AG10803 (cell line): ENCODE measurements at regions not wholly inside any gene's neighbourhood (a gene's known extent, or its start where the extent isn't known, plus 50 kb on each side); places are given as distances from the start of the nearest gene placed in this dataset.

Source experiments
- DNase-seq: peaks from one replicate; pipeline ENCODE4 v3.0.0; 2010; ENCODE audit warnings: low read depth
- H3K4me3 ChIP-seq: 2 replicates; pipeline ENCODE4 v1.5.1; 2011; ENCODE audit warnings: mild to moderate bottlenecking, low read length, control low read depth
- TF ChIP-seq, protein P1 (sequence below): conservative IDR thresholded peaks from 2 replicates; pipeline ENCODE4 v1.5.1; 2011; ENCODE audit warnings: mild to moderate bottlenecking, low read length, control low read depth, inconsistent platforms

DNA sequence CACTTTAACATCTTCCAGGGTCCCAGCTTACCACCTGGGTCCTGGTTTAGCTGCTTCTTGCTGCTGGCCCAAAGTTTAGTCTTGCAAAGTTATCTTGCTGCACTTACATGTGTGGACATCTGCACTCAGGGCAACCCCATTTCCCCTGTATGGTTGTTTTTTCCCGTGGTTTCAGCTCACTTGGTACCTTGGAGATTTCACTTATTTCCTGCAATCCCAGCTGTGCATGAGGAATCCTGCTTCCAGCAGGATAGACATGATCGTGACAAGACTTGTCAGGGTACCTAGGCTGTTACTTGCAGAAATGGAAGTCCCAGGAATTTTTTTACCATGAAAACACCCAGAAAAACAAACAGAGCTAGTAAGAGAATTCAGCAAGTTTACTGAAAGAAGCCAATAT lies 95.9 kb upstream of the LEP start:
- TF ChIP-seq, protein P1, sequence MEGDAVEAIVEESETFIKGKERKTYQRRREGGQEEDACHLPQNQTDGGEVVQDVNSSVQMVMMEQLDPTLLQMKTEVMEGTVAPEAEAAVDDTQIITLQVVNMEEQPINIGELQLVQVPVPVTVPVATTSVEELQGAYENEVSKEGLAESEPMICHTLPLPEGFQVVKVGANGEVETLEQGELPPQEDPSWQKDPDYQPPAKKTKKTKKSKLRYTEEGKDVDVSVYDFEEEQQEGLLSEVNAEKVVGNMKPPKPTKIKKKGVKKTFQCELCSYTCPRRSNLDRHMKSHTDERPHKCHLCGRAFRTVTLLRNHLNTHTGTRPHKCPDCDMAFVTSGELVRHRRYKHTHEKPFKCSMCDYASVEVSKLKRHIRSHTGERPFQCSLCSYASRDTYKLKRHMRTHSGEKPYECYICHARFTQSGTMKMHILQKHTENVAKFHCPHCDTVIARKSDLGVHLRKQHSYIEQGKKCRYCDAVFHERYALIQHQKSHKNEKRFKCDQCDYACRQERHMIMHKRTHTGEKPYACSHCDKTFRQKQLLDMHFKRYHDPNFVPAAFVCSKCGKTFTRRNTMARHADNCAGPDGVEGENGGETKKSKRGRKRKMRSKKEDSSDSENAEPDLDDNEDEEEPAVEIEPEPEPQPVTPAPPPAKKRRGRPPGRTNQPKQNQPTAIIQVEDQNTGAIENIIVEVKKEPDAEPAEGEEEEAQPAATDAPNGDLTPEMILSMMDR = no peak
- no peak for DNase-seq
- H3K4me3 ChIP-seq = no peak overlapping the region

DNA sequence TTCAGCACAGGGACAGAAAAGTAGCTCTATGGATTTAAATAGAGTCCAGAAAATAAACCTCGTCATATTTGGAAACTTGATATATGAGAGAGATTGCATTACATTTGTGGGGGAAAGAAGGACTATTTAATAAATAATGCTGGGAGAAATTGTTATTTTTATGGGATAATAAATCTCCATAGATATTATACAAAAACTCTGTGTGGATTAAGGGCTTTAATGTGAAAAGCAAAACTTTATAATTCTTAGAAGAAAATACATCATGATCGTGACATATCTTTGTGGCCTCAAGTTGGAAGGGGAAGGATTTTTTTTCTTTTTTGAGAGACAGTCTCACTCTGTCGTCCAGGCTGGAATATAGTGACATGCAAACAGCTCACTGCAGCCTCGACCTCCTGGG lies 95.0 kb upstream of the LEP start:
- no peak overlapping the region for H3K4me3 ChIP-seq
- DNase-seq = no peak
- TF ChIP-seq, protein P1 = no peak

DNA sequence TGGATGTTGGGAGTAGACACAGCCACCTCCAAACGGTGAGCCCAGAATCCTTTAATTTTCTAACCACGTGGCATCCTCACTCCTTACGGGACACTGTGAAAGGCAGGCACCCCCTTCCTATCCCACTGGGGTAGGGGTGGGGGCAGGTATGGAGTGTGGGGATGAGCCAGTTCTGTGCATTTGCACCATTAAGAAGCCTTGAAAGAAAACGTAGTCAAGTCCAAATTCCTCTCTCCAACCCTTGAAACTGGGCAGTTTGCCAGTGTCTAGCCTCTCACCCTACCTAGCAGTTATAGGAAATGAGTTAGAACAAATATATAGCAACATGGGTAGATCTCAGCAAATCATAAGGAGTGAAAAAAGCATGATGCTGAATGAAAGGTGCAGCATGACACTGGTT lies 92.4 kb upstream of the LEP start:
- no peak overlapping the region for H3K4me3 ChIP-seq
- TF ChIP-seq, protein P1 = no peak
- no peak for DNase-seq

DNA sequence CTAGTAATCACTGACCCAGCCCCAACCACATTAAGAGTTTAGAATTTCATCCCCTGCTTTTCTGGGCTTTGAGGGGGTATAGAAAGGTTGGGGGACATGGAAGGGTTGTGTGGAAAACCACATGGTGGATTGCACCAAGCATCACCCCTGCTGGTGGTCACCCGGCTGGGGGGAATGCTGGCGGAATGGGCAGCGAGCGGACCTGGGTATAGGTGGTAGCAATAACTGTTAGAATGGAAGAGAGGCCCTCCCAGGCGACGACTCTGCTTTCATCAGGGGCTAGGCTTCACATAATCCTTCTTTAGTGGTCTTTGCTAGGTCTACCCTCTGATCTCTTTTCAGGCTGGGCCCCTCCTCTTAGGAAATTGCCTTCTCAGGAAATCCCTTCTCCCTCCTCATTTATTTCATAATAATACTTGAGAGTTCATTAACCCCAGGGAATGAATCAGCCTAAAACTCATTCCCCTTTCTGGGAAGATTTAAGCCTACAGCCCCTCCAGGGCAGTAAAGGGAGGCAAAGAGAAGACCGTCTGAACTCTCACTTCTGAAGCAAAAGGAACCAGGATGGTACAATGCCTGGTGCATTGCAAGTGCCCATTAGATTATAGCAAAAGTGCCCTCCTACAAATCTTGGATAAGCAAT lies 90.7 kb upstream of the LEP start:
- TF ChIP-seq, protein P1 = no peak

DNA sequence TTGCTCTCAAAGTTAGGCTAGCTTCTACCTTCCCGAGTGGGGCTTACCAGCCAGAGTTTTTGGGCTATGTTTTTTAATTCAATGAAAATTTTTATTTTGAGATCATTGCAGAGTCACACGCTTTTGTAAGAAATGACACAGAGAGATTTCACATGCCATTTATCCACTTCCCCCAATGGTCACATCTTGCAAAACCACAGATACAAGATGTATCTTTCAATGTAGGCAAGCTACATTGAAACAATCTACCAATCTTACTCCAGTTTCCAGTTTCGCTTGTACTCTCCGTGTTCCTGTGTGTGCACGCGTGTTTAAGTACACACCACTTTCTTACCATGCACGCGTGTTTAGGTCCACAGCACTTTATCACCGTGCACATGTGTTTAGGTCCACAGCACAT lies 89.4 kb upstream of the LEP start:
- no peak for DNase-seq

More for the DNA sequence above, 90.7 kb upstream of the LEP start:
- DNase-seq = no peak
- no peak overlapping the region for H3K4me3 ChIP-seq

DNA sequence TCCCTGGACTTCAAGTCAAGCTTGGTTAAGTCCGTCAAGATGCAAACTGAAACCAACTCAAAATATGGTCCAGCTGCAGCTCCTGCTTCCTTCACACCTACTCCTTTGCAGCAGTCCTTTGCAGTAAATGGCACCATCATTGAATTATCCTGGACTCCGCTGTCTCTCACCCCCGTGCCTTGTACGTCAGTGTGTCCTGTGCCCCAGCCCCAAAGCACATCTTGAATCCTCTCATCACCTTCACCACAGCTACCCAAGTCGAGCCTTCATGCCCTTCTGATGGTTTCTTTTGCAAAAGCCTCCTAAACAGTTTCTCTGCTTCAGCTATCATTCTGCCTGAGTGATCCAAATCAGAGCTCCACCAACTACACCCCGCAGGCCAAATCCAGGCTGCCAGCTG lies 88.4 kb upstream of the LEP start:
- no peak overlapping the region for H3K4me3 ChIP-seq
- no peak for DNase-seq
- TF ChIP-seq, protein P1 = no peak

More for the DNA sequence above, 89.4 kb upstream of the LEP start:
- TF ChIP-seq, protein P1 = no peak
- H3K4me3 ChIP-seq = no peak overlapping the region

DNA sequence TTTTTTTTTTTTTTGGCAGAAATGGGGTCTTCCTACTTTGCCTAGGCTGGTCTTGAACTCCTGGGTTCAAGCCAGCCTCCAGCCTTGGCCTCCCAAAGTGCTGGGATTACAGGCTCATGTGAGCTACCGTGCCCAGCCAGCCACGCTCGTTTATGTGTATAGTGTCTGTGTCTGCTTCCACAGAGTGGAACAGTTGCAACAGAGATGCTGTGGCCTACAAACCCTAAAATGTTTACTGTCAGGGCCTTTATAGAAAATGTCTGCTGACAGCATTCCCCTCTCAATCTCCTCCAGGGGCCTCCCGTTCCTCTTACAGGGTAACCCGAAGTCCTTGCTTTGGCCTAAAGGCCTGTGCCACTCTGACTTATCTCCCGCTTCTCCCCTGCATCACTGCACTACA lies 87.6 kb upstream of the LEP start:
- no peak overlapping the region for H3K4me3 ChIP-seq
- no peak for DNase-seq
- TF ChIP-seq, protein P1 = no peak
